GM23338 (cell line): ENCODE measurements at regions not wholly inside any gene's neighbourhood (a gene's known extent, or its start where the extent isn't known, plus 50 kb on each side); places are given as distances from the start of the nearest gene placed in this dataset.

Experiments
- CREB1 ChIP-seq: fragments of 250-450 bp; sonication (Bioruptor Pico); IDR thresholded peaks from 2 replicates; pipeline ENCODE4 v1.5.0; 2020; ENCODE audit warnings: low read depth, mild to moderate bottlenecking, moderate library complexity
- EZH2 ChIP-seq: fragments of 200-600 bp; sonication (generic); IDR thresholded peaks from one replicate; pipeline ENCODE4 v1.8.0; 2017; ENCODE audit warnings: antibody characterized with exemption, mild to moderate bottlenecking, low read depth; ENCODE audit not compliant: unreplicated experiment
- EZH2phosphoT487 ChIP-seq: fragments of 200-600 bp; sonication (generic); IDR thresholded peaks from one replicate; pipeline ENCODE4 v1.8.1; 2018; ENCODE audit warnings: antibody characterized with exemption; ENCODE audit not compliant: unreplicated experiment
- JUNB ChIP-seq: IDR thresholded peaks from one replicate; pipeline ENCODE4 v1.6.1; 2016; ENCODE audit warnings: antibody characterized with exemption; ENCODE audit not compliant: unreplicated experiment
- NANOG ChIP-seq: IDR thresholded peaks from 2 replicates; pipeline ENCODE4 v1.6.1; 2016; ENCODE audit warnings: antibody characterized with exemption, borderline replicate concordance
- POLR2AphosphoS5 ChIP-seq: IDR thresholded peaks from 2 replicates; pipeline ENCODE4 v1.6.1; 2016; ENCODE audit warnings: antibody characterized with exemption, low read depth
- STAT1 ChIP-seq: IDR thresholded peaks from one replicate; pipeline ENCODE4 v1.6.1; 2016; ENCODE audit warnings: antibody characterized with exemption; ENCODE audit not compliant: unreplicated experiment
- ZNF114 ChIP-seq: fragments of 250-450 bp; sonication (Bioruptor Pico); IDR thresholded peaks from 2 replicates; pipeline ENCODE4 v1.5.0; 2020; ENCODE audit warnings: mild to moderate bottlenecking, moderate library complexity
- ZNF331 ChIP-seq: fragments of 250-450 bp; sonication (Bioruptor Pico); IDR thresholded peaks from 2 replicates; pipeline ENCODE4 v1.5.0; 2020; ENCODE audit warnings: low read depth, mild to moderate bottlenecking, moderate library complexity
- TF ChIP-seq, protein P1 (sequence below), 2 experiments: fragments of 200-600 bp in 1 of 2; sonication (generic) in 1 of 2; conservative IDR thresholded peaks; 2 replicates each; pipeline versions ENCODE4 v1.5.1 to v1.6.1; 2016 to 2017; ENCODE audit warnings: antibody characterized with exemption in 2 of 2, low read depth in 2 of 2, mild to moderate bottlenecking in 2 of 2, moderate library complexity in 1 of 2
- TF ChIP-seq, protein P2 (sequence below): IDR thresholded peaks from one replicate; pipeline ENCODE4 v1.6.1; 2018; ENCODE audit warnings: antibody characterized with exemption; ENCODE audit not compliant: unreplicated experiment
- TF ChIP-seq, protein P3 (sequence below): IDR thresholded peaks from 2 replicates; pipeline ENCODE4 v1.6.1; 2016; ENCODE audit warnings: antibody characterized with exemption
- TF ChIP-seq, protein P4 (sequence below): fragments of 250-450 bp; sonication (Bioruptor Pico); IDR thresholded peaks from 2 replicates; pipeline ENCODE4 v1.5.0; 2020; ENCODE audit warnings: mild to moderate bottlenecking, moderate library complexity

GRCh38 chr10:55766212-55766611 lies 594.8 kb downstream of the ZWINT start:
- TF ChIP-seq, protein P1, sequence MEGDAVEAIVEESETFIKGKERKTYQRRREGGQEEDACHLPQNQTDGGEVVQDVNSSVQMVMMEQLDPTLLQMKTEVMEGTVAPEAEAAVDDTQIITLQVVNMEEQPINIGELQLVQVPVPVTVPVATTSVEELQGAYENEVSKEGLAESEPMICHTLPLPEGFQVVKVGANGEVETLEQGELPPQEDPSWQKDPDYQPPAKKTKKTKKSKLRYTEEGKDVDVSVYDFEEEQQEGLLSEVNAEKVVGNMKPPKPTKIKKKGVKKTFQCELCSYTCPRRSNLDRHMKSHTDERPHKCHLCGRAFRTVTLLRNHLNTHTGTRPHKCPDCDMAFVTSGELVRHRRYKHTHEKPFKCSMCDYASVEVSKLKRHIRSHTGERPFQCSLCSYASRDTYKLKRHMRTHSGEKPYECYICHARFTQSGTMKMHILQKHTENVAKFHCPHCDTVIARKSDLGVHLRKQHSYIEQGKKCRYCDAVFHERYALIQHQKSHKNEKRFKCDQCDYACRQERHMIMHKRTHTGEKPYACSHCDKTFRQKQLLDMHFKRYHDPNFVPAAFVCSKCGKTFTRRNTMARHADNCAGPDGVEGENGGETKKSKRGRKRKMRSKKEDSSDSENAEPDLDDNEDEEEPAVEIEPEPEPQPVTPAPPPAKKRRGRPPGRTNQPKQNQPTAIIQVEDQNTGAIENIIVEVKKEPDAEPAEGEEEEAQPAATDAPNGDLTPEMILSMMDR (conservative IDR thresholded peaks at IDR 0.05; ENCODE audit: low read depth in 2 of 2) = no peak
- TF ChIP-seq EZH2phosphoT487 (no peak), JUNB (no peak), EZH2 (no peak), POLR2AphosphoS5 (no peak), CREB1 (no peak), STAT1 (no peak), ZNF114 (CRISPR knock-in tag) (no peak), ZNF331 (no peak), NANOG (no peak)
- TF ChIP-seq, protein P2, sequence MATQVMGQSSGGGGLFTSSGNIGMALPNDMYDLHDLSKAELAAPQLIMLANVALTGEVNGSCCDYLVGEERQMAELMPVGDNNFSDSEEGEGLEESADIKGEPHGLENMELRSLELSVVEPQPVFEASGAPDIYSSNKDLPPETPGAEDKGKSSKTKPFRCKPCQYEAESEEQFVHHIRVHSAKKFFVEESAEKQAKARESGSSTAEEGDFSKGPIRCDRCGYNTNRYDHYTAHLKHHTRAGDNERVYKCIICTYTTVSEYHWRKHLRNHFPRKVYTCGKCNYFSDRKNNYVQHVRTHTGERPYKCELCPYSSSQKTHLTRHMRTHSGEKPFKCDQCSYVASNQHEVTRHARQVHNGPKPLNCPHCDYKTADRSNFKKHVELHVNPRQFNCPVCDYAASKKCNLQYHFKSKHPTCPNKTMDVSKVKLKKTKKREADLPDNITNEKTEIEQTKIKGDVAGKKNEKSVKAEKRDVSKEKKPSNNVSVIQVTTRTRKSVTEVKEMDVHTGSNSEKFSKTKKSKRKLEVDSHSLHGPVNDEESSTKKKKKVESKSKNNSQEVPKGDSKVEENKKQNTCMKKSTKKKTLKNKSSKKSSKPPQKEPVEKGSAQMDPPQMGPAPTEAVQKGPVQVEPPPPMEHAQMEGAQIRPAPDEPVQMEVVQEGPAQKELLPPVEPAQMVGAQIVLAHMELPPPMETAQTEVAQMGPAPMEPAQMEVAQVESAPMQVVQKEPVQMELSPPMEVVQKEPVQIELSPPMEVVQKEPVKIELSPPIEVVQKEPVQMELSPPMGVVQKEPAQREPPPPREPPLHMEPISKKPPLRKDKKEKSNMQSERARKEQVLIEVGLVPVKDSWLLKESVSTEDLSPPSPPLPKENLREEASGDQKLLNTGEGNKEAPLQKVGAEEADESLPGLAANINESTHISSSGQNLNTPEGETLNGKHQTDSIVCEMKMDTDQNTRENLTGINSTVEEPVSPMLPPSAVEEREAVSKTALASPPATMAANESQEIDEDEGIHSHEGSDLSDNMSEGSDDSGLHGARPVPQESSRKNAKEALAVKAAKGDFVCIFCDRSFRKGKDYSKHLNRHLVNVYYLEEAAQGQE = no peak
- TF ChIP-seq, protein P3, sequence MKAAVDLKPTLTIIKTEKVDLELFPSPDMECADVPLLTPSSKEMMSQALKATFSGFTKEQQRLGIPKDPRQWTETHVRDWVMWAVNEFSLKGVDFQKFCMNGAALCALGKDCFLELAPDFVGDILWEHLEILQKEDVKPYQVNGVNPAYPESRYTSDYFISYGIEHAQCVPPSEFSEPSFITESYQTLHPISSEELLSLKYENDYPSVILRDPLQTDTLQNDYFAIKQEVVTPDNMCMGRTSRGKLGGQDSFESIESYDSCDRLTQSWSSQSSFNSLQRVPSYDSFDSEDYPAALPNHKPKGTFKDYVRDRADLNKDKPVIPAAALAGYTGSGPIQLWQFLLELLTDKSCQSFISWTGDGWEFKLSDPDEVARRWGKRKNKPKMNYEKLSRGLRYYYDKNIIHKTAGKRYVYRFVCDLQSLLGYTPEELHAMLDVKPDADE = no peak
- TF ChIP-seq, protein P4, sequence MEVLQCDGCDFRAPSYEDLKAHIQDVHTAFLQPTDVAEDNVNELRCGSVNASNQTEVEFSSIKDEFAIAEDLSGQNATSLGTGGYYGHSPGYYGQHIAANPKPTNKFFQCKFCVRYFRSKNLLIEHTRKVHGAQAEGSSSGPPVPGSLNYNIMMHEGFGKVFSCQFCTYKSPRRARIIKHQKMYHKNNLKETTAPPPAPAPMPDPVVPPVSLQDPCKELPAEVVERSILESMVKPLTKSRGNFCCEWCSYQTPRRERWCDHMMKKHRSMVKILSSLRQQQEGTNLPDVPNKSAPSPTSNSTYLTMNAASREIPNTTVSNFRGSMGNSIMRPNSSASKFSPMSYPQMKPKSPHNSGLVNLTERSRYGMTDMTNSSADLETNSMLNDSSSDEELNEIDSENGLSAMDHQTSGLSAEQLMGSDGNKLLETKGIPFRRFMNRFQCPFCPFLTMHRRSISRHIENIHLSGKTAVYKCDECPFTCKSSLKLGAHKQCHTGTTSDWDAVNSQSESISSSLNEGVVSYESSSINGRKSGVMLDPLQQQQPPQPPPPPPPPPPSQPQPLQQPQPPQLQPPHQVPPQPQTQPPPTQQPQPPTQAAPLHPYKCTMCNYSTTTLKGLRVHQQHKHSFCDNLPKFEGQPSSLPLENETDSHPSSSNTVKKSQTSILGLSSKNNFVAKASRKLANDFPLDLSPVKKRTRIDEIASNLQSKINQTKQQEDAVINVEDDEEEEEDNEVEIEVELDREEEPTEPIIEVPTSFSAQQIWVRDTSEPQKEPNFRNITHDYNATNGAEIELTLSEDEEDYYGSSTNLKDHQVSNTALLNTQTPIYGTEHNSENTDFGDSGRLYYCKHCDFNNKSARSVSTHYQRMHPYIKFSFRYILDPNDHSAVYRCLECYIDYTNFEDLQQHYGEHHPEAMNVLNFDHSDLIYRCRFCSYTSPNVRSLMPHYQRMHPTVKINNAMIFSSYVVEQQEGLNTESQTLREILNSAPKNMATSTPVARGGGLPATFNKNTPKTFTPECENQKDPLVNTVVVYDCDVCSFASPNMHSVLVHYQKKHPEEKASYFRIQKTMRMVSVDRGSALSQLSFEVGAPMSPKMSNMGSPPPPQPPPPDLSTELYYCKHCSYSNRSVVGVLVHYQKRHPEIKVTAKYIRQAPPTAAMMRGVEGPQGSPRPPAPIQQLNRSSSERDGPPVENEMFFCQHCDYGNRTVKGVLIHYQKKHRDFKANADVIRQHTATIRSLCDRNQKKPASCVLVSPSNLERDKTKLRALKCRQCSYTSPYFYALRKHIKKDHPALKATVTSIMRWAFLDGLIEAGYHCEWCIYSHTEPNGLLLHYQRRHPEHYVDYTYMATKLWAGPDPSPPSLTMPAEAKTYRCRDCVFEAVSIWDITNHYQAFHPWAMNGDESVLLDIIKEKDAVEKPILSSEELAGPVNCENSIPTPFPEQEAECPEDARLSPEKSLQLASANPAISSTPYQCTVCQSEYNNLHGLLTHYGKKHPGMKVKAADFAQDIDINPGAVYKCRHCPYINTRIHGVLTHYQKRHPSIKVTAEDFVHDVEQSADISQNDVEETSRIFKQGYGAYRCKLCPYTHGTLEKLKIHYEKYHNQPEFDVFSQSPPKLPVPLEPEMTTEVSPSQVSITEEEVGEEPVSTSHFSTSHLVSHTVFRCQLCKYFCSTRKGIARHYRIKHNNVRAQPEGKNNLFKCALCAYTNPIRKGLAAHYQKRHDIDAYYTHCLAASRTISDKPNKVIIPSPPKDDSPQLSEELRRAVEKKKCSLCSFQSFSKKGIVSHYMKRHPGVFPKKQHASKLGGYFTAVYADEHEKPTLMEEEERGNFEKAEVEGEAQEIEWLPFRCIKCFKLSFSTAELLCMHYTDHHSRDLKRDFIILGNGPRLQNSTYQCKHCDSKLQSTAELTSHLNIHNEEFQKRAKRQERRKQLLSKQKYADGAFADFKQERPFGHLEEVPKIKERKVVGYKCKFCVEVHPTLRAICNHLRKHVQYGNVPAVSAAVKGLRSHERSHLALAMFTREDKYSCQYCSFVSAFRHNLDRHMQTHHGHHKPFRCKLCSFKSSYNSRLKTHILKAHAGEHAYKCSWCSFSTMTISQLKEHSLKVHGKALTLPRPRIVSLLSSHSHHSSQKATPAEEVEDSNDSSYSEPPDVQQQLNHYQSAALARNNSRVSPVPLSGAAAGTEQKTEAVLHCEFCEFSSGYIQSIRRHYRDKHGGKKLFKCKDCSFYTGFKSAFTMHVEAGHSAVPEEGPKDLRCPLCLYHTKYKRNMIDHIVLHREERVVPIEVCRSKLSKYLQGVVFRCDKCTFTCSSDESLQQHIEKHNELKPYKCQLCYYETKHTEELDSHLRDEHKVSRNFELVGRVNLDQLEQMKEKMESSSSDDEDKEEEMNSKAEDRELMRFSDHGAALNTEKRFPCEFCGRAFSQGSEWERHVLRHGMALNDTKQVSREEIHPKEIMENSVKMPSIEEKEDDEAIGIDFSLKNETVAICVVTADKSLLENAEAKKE (CRISPR knock-in tag) = no peak
